GM19455 (cell line): ENCODE measurements at regions not wholly inside any gene's neighbourhood (a gene's known extent, or its start where the extent isn't known, plus 50 kb on each side); places are given as distances from the start of the nearest gene placed in this dataset.
"Not testable (repeated sequence)": the region's sequence is repeated elsewhere in the genome, so short reads cannot be mapped to it uniquely, and the experiment has no call there.

Experiments used
- ATAC-seq: cut with Tn5 transposase; IDR thresholded peaks from one replicate; pipeline ENCODE4 v1.9.1; 2021; ENCODE audit not compliant: unreplicated experiment

DNA sequence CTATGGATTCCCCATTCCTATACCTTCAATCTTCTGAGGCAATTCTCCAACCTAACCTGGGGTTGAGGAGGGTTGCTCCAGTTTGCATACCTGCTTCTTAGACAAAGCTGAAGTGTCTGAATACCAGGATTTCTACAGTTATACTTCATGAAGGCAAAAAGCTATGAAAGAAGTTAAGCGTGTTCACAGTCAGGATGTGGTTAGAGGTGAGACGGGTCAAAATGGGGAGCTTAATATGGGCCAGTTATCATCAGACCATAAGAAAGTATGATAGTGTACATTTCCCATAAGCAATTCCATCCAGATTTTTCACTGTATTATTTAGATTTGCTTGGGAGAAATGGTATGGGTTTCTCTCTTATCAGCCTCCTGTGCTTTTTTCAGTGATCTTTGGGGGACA is 156.9 kb upstream of the FER start:
- ATAC-seq, result no peak

GRCh38 chr5:108588323-108588722 is 159.4 kb upstream of the FER start:
- ATAC-seq, result no peak

GRCh38 chr5:108587821-108588220 is 159.9 kb upstream of the FER start:
- ATAC-seq, result no peak

DNA sequence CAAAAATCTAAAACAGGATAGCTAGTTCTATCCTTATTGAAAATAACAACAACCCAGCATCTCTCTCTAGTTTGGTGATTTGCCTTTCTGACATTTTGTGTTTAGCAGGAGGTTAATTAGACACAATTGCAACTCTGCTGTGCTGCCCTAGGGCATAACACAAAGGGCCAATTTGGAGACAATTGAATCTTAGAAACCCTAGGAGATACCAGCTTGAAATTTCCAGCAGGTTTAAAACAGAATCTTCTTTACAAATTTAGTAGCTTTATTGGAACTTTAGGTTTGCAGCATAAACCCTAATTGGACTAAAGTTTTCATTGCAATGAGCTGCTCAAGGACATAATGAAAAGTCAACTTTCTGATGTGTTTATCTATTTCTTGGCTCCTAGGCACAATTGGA is 166.7 kb upstream of the FER start:
- no peak for ATAC-seq

DNA sequence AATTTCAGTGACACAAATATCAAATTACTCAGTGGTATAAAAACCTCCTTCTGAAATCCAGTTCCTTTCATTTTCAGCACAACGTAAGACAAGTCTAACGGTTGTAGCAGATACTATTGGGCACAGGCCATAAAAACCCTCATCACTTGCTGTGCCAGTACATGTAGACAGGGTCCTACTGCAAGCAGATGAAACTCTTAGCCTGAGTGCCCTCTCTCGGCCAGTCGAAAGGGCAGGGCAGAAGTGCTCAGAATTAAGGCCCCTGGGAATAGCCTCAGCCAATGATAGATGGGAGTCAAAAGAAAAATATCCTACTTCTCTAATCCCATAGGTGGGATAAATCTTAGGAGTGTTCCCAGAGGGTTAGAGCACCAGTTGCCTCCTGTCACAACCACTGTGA is 168.5 kb upstream of the FER start:
- no peak for ATAC-seq

GRCh38 chr5:108578791-108579190 is 168.9 kb upstream of the FER start:
- ATAC-seq, result no peak

DNA sequence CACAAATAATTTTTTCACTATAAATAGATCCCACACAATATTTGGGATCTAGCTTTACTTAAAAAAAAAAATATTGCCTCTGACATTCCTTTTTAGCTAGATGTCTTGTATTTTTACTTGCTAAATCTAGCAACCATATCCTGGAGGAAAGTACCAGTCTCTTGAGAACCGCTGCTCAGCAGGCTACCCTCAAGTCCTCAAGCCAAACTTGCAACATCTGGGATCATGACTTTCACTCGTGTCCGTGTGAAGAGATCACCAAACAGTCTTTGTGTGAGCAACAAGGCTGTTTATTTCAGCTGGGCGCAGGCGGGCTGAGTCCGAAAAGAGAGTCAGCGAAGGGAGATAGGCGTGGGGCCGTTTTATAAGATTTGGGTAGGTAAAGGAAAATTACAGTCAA is 180.3 kb upstream of the FER start:
- no peak for ATAC-seq

DNA sequence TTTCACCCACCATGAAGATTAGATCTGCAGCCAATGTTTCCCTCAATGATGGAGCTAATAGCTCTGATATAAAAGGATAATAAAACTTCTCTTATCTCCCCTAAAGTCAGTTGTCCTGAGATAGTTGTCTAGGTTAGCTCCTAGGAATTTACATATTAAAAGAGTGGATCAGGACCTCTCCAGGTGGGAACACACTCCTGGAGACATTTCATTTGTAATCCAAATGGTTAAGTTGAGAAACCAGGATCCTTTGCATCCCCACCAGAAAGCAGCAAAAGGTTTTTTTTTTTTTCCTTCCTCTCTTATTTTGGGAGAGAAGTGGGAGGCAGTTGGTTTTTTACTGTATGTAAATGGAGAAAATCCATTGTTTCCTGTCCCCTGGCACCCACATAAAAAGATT is 182.5 kb upstream of the FBXL17 start:
- ATAC-seq, result no peak

DNA sequence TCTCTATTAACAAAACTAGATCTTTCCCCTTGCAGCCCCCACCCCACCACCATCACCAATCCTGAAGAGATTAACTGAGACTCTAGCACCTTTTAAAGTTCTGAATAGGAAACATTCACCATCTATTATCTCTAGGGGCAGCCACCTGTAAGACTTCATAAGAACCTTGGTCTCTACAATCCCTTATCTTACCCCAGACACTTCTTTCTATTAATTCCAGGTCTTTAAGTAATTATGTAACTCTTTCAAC is 180.2 kb upstream of the FBXL17 start:
- no peak for ATAC-seq

DNA sequence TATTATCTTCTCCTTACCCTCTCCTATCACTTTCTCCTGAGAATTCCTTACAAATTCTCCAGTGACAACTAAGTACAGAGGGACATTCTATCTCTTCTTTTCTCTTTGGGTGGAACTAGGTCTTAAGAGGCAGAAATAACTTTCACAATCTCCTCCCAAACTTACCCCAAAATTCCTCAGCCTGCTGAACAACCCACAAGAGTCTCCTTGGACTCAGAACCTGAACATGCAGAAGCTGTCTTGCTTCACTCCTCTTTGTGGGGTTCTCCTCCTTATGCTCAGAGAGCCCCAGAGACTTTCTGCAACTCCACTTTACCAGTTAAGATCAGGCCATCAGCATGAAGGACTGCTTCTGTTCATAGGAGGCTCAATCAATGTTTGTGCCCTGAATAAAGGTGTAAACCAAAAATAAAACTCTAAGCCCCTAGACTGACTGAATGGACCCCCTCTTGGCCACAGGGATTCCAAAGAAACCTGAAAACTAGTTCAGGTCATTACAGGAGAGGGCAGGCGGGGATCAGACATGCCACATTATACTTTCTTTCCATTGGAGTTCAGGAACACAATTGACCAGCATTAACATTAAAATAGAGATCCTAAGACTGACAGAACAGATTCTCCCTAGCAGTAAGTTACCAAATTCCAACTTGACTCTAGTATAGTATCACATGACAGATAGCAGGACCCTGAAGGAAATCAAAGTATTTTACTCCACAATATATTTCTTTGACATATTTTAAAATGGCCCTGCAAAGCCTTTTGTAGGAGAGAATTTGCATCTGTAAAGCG is 179.7 kb upstream of the FBXL17 start:
- ATAC-seq, result no peak

DNA sequence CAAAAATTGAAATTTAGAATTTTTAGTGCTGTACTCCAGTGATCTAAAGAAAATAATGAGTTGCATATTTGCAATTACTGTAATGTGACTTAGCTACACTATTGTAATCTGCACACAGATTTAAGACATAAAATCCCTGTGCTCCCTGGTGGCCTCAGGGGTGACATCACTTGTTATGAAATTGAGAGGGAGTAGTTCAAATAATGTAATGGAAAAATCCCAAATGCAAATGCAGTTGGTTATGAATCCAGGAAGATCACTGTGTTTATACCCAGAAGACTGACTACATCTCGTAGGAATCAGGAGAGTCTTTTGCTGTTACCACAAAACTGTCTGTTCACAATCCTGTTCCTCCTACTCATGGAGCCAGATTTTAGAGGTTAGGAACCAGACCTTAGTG is 178.7 kb upstream of the FBXL17 start:
- ATAC-seq, result no peak

DNA sequence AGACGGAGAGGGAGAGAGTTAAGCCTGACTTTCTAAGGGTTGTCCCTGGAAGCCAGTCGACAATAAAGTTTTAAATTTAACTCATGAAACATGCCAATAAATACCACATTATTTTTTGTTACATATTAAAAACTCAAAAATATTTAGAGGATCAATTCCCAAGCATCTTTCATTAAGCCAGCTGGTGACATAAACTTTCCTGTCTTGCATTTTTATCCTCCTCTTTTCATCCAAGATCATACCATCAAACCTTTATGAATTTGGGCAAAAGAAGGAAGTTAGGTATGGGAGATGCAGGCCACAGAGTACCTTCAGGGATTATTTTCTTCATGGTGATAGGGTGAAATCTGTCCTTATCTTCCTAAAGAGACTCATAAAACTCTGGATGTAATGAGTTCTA is 178.3 kb upstream of the FBXL17 start:
- ATAC-seq, result no peak

DNA sequence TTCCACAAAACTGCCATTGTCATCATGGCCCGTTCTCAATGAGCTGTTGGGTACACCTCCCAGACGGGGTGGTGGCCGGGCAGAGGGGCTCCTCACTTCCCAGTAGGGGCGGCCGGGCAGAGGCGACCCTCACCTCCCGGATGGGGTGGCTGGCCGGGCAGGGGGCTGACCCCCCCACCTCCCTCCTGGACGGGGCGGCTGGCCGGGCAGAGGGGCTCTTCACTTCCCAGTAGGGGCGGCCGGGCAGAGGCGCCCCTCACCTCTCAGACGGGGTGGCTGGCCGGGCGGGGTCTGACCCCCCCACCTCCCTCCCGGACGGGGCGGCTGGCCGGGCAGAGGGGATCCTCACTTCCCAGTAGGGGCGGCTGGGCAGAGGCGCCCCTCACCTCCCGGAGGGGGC is 176.9 kb upstream of the FBXL17 start:
- ATAC-seq, result not testable (repeated sequence)

- not testable (repeated sequence) for ATAC-seq
These were observed 176.2 kb upstream of the FBXL17 start for GRCh38 chr5:108558142-108558541.

GRCh38 chr5:108557686-108558085 is 175.8 kb upstream of the FBXL17 start:
- ATAC-seq, result no peak

DNA sequence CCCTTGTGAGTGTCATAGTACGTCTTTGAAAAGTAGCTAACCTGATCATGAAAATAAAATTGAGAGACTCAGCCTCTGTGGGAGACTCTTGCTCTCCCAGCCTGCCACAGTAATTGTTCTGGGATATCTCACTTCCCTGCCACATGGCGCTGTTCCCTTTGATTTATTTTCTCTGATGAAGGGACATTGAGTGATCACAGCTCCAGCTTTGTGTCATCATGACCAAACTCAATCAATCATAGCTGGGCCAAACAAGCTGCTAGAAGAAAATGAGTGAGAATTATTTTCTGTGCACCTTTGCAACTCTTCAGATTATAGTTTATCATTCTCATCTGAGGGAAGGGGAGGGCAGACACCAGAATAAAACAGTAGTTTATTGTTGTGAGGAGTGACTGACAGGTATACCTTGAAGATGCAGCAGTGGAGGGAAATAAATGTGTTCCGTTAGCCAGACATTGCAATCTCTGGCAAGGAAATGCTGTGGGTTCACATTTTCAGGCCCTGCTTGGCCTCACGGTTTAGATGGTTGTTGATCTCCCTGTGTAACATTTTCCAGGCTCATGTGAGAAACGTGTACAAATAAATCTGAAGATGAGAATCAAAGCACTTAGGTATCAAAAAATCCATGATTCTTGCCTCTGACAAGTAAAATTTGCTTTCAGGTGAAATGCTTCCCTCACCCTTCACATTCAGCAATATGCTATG is 174.7 kb upstream of the FBXL17 start:
- no peak for ATAC-seq

DNA sequence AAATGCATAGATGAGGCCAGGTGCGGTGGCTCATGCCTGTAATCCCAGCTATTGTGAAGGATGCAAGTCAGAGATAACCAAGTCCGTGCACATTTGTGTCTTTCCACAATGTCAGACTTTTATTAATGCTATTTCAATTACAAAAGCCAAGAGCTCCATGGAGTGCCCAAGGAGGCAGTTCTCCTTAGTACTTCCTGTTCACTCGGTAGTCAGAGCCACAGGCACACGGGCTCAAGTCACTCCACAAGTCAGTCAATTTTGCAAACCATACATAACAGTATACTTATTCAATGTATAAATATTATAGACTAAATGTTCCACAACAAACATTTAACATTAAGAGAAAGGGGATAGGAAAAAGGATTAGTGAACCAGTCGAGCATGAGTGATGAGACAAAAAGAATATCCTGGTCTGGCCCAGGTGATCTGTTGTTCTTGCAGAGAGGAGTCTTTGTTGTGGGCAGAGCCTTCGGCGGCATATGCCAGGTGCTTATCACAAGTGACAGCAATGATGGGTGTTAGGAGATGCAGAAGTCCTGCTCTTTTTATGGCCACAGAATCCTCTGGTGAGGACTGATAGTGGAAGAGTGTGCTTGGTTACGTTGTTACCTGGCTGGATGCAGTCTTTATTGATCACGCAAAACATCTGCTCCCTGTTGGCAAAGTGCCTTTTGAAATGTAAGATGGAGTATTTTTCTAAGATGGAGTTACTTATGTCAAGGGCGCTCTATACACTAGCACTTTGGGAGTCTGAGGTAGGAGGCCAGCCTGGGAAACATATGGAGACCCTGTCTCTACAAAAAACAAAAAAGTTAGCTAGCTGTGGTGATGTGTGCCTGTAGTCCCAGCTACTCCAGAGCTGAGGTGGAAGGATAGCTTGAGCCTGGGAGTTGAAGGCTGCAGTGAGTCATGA is 167.0 kb upstream of the FBXL17 start:
- no peak for ATAC-seq

DNA sequence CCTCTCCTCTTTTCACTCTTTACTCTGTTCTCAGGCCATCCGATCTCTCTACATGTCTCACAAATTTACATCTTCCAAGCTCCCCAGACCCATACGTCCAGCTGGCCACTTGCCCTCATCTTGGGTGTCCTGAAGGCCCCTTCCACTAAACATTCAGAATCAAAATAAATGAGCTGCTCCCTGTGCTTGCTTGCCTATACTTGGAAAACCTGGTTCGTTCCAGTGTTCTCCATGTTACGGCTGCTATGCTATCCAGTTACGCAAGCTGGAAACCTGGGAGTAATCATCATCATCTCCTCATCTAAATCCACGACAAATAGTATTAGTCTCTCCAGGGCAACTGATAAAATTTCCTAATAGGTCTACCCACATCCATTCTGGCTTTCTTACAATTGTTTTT is 165.0 kb upstream of the FBXL17 start:
- ATAC-seq, result no peak

DNA sequence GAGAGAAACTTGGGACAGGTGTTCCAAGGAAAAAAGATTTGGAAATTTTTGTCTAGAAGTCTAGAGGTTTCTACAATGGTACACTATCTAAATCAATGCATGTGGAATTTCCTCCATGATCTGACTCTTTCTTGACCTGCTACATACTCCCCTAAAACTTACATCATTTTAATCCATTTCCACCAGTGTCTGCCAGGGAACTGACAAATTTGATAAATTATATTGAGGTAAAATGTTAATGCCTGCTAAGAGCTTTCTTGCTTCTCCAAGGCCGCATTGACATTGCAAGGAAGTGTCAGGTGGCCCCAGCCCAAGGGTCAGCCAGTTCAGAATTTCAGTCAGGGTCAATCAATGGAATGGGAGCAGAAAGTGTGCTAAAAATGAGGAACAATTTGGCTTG is 163.4 kb upstream of the FBXL17 start:
- ATAC-seq, result no peak

DNA sequence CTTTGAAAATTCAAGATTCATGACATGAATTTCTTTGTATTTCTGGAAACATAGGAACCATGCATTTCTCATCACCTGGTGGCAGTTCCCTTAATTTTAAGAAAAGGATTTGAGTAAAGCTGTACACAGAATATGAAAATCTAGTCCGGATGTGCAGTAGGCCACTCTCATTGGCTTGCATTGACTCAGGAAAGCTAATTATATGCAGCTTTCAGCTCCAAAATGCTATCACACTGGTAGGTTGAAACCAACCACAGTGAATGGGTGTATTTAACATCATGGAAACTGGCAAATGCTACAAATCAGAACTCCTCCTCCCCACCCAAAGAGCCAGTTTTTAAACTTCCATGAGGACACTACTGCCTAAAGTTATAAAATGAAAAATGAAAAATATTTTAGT is 161.6 kb upstream of the FBXL17 start:
- ATAC-seq, result peak; percentile 60

DNA sequence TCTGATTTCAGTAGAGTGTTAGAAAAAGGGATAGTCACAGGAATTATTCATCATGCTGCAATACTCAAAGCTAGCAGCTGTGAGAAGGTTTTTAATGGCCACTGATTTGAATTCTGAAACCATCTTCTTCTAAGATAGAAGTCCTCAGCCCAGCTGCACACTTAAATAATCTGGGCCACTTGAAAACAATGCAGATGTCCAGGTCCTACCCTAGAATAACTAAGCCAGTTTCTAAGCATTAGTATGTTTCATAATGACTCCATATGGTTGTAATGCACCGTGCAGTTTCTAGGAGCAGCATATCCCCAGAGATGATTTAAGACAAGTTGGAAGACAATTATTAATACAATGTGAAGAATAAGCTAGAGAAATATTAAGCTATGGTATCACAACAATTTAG is 159.9 kb upstream of the FBXL17 start:
- peak; percentile 68 for ATAC-seq

DNA sequence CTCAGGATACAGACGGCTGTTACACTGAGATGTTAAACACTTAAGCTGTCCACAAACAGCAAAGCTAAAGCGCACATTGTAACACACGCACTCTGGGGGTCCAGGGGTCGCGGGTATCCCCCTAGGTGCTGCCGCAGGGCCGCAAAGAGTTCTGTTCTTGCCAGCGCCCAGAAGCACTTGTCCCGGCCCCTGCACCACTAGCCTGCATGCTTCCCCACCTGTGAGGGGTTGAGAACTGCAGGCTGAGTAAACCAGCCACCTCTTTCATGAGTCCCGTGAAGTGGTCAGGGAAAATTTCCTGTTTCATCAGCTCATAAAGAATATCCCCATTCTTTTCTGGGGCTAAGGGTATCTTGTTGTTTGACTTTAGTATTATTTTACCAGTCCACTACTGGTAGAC is 154.4 kb upstream of the FBXL17 start:
- no peak for ATAC-seq
